ENCODE measurements at regions not wholly inside any gene's neighbourhood (a gene's known extent, or its start where the extent isn't known, plus 50 kb on each side); places are given as distances from the start of the nearest gene placed in this dataset.

DNA sequence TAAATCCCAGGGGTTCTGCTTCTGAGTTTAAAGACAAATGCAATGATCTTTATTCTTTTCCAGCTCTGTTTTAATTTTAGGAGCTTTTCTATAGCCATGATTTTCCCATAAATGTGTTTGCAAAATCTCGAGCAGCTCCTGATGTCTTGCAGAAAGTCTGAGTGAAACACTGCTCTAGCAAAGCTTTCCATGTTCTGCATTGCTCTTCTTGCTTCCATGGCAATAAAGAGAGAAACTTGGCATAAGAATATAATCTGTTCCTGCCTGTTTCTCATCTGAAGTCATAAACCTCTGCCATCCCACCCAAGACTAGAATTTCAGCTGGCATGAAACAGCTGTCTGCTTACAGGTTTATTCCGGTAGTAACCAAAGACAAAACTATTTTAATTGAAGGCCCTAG, 254.5 kb downstream of the SPRY1 start:
- no peak for DNase-seq (ENCODE audit: low read depth, low spot score)
- Histone ChIP-seq H3K4me1 (ENCODE audit: control insufficient read depth, extremely low read depth, insufficient read depth, low read length) (peaks cover 19% of the 10 kb centered on the region), H3K9ac (ENCODE audit: control insufficient read depth, extremely low read depth, insufficient read depth, low read length) (no peak overlapping the region), H3K79me2 (ENCODE audit: control insufficient read depth, insufficient read depth, low read length) (no peaks in the 10 kb centered on the region), H3K27ac (ENCODE audit: control insufficient read depth, insufficient read depth, low read length) (no peak overlapping the region), H3K9me1 (ENCODE audit: control insufficient read depth, extremely low read depth, insufficient read depth, low read length) (no peaks in the 10 kb centered on the region), H2AFZ (ENCODE audit: control insufficient read depth, low read length) (peak overlapping the region; percentile 16), H3K4me2 (ENCODE audit: control insufficient read depth, extremely low read depth, insufficient read depth, low read depth, low read length) (no peak overlapping the region), H3K36me3 (ENCODE audit: control insufficient read depth in 2 of 2, extremely low read depth in 1 of 2, insufficient read depth in 2 of 2, low read length in 2 of 2) (no peaks in the 10 kb centered on the region), H3K27me3 (ENCODE audit: control insufficient read depth, extremely low read depth, insufficient read depth, low read length) (no peaks in the 10 kb centered on the region), H3K9me3 (ENCODE audit: control insufficient read depth, low read depth, low read length) (no peaks in the 10 kb centered on the region), H3K4me3 (ENCODE audit: control insufficient read depth in 2 of 3, extremely low read depth in 1 of 3, insufficient read depth in 2 of 3, low read depth in 1 of 3, low read length in 3 of 3) (no peak overlapping the region), H4K20me1 (ENCODE audit: control insufficient read depth, extremely low read depth, insufficient read depth, low read length) (no peaks in the 10 kb centered on the region)
- dilution Hi-C loops (cut with MboI; ENCODE audit: extremely low pct_ligation_motif_present, low sequenced_read_pairs), result no loop called here
- no peak for FAIRE-seq
- no peak for TF ChIP-seq EZH2 (IDR thresholded peaks at IDR 0.05; ENCODE audit: low read length)
- TF ChIP-seq, protein P1, sequence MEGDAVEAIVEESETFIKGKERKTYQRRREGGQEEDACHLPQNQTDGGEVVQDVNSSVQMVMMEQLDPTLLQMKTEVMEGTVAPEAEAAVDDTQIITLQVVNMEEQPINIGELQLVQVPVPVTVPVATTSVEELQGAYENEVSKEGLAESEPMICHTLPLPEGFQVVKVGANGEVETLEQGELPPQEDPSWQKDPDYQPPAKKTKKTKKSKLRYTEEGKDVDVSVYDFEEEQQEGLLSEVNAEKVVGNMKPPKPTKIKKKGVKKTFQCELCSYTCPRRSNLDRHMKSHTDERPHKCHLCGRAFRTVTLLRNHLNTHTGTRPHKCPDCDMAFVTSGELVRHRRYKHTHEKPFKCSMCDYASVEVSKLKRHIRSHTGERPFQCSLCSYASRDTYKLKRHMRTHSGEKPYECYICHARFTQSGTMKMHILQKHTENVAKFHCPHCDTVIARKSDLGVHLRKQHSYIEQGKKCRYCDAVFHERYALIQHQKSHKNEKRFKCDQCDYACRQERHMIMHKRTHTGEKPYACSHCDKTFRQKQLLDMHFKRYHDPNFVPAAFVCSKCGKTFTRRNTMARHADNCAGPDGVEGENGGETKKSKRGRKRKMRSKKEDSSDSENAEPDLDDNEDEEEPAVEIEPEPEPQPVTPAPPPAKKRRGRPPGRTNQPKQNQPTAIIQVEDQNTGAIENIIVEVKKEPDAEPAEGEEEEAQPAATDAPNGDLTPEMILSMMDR (optimal IDR thresholded peaks at IDR 0.05 in 1 of 3, IDR thresholded peaks at IDR 0.05 in 1 of 3, conservative IDR thresholded peaks at IDR 0.05 in 1 of 3; ENCODE audit: extremely low read depth in 1 of 3, insufficient read depth in 2 of 3, low read length in 3 of 3), result no peak

DNA sequence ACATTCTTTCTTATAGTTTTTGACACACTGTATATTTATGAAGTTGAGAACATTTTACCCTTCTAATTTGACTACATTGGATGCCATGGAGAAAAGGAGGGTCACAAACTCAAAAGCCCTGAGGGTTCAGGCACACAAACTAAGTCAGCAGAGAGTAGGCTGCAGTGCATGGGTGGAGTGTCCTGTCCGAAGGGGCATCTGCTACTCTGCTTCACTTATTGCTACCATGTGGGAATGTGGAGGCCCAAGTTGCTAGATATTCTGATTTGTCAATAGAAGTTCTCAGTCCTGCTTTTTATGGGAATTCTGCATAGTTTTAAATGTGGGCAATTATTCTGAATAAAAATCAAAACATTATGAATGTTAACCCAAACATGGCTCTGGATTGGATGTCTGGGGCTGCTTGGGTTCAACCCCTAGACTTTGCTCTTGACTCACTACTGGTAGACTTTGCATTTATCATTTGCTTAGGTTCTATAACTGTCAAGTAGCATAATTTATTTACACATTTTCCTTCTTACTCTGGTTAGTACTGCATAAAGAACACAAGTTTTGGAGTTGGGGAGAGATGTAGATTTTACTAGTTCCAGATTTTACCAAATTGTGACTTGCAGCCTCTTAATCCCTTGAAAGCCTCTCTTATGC, 255.1 kb downstream of the SPRY1 start:
- DNase-seq (ENCODE audit: low read depth, low spot score), result no peak
- TF ChIP-seq EZH2 (IDR thresholded peaks at IDR 0.05; ENCODE audit: low read length), result no peak
- TF ChIP-seq, protein P1 (optimal IDR thresholded peaks at IDR 0.05 in 1 of 3, IDR thresholded peaks at IDR 0.05 in 1 of 3, conservative IDR thresholded peaks at IDR 0.05 in 1 of 3; ENCODE audit: extremely low read depth in 1 of 3, insufficient read depth in 2 of 3, low read length in 3 of 3), result no peak
- no peak overlapping the region for H3K4me2 ChIP-seq (ENCODE audit: control insufficient read depth, extremely low read depth, insufficient read depth, low read depth, low read length)
- H4K20me1 ChIP-seq (ENCODE audit: control insufficient read depth, extremely low read depth, insufficient read depth, low read length), result no peaks in the 10 kb centered on the region
- dilution Hi-C loops (cut with MboI; ENCODE audit: extremely low pct_ligation_motif_present, low sequenced_read_pairs), result no loop called here
- no peaks in the 10 kb centered on the region for H3K27me3 ChIP-seq (ENCODE audit: control insufficient read depth, extremely low read depth, insufficient read depth, low read length)
- H3K9ac ChIP-seq (ENCODE audit: control insufficient read depth, extremely low read depth, insufficient read depth, low read length), result no peak overlapping the region
- H3K4me1 ChIP-seq (ENCODE audit: control insufficient read depth, extremely low read depth, insufficient read depth, low read length), result peaks cover 19% of the 10 kb centered on the region
- H3K79me2 ChIP-seq (ENCODE audit: control insufficient read depth, insufficient read depth, low read length), result no peaks in the 10 kb centered on the region
- peak overlapping the region; percentile 16 for H2AFZ ChIP-seq (ENCODE audit: control insufficient read depth, low read length)
- no peak overlapping the region for H3K4me3 ChIP-seq (ENCODE audit: control insufficient read depth in 2 of 3, extremely low read depth in 1 of 3, insufficient read depth in 2 of 3, low read depth in 1 of 3, low read length in 3 of 3)
- peak; percentile 29 for FAIRE-seq
- H3K36me3 ChIP-seq (ENCODE audit: control insufficient read depth in 2 of 2, extremely low read depth in 1 of 2, insufficient read depth in 2 of 2, low read length in 2 of 2), result no peaks in the 10 kb centered on the region
- H3K9me3 ChIP-seq (ENCODE audit: control insufficient read depth, low read depth, low read length), result no peaks in the 10 kb centered on the region
- H3K9me1 ChIP-seq (ENCODE audit: control insufficient read depth, extremely low read depth, insufficient read depth, low read length), result no peaks in the 10 kb centered on the region
- no peak overlapping the region for H3K27ac ChIP-seq (ENCODE audit: control insufficient read depth, insufficient read depth, low read length)
